IMR-90 (cell line): ENCODE measurements at regions not wholly inside any gene's neighbourhood (a gene's known extent, or its start where the extent isn't known, plus 50 kb on each side); places are given as distances from the start of the nearest gene placed in this dataset.
A peak's percentile ranks its signal among the peaks of the same experiment; 100 is the strongest.

Experiments used
- ATAC-seq: fragments of 200-7000 bp; cut with Tn5 transposase; 2 replicates; pipeline ENCODE4 v1.9.1; 2020; ENCODE audit warnings: low read depth, mild to moderate bottlenecking, moderate library complexity
- BruUV-seq: library from RNA; stranded (reverse); fragments of 400-500 nt; replicated peaks from 2 replicates; lab custom pipeline; 2021; lab: Mats Ljungman, UMichigan
- CTCF ChIA-PET: fragments of 300-600 bp; formaldehyde crosslinking; extraction: SDS; loops from one replicate; lab custom pipeline; 2021; ENCODE audit warnings: antibody characterized with exemption; lab: Yijun Ruan, JAX
- POLR2A ChIA-PET: fragments of 300-600 bp; sonication (Branson Sonifier 250); formaldehyde crosslinking; loops from one replicate; lab custom pipeline; 2022; ENCODE audit warnings: antibody characterized with exemption; ENCODE audit not compliant: unreplicated experiment; lab: Charles Lee
- DNase-seq: peaks from one replicate; pipeline ENCODE4 v3.0.0; 2013
- H2AFZ ChIP-seq: replicated peaks from 2 replicates; pipeline ENCODE3; 2013; ENCODE audit warnings: low read length, mild to moderate bottlenecking; ENCODE audit not compliant: poor library complexity
- H2AK5ac ChIP-seq: 2 replicates; pipeline ENCODE4 v1.6.1; 2013; ENCODE audit warnings: low read depth, low read length, inconsistent platforms
- H2AK9ac ChIP-seq: replicated peaks from 2 replicates; pipeline ENCODE3; 2013; ENCODE audit warnings: mild to moderate bottlenecking, low read depth, low read length, moderate library complexity; ENCODE audit not compliant: poor library complexity
- H2BK120ac ChIP-seq: 2 replicates; pipeline ENCODE4 v1.6.1; 2013; ENCODE audit warnings: low read depth, low read length, inconsistent platforms
- H2BK15ac ChIP-seq: 3 replicates; pipeline ENCODE4 v1.6.1; 2013; ENCODE audit warnings: low read depth, low read length, inconsistent platforms
- H2BK20ac ChIP-seq: 2 replicates; pipeline ENCODE4 v1.6.1; 2013; ENCODE audit warnings: low read depth, mild to moderate bottlenecking, inconsistent platforms, low read length, moderate library complexity
- H2BK5ac ChIP-seq: 2 replicates; pipeline ENCODE4 v1.6.1; 2013; ENCODE audit warnings: mild to moderate bottlenecking, low read depth, low read length, inconsistent platforms; ENCODE audit not compliant: poor library complexity, severe bottlenecking
- H3K14ac ChIP-seq: replicated peaks from 2 replicates; pipeline ENCODE4 v1.6.1; 2013; ENCODE audit warnings: low read depth, low read length, inconsistent platforms
- H3K18ac ChIP-seq: 2 replicates; pipeline ENCODE4 v1.6.1; 2013; ENCODE audit warnings: low read depth, low read length, control low read depth
- H3K23ac ChIP-seq: 2 replicates; pipeline ENCODE4 v1.6.1; 2013; ENCODE audit warnings: low read depth, low read length, inconsistent platforms
- H3K27ac ChIP-seq: 2 replicates; pipeline ENCODE4 v1.5.1; 2013; ENCODE audit warnings: mild to moderate bottlenecking, control low read depth, low read length; ENCODE audit not compliant: insufficient read depth
- H3K27me3 ChIP-seq: 2 replicates; pipeline ENCODE4 v1.6.1; 2013; ENCODE audit warnings: low read length; ENCODE audit not compliant: control insufficient read depth, insufficient read depth
- H3K36me3 ChIP-seq: 2 replicates; pipeline ENCODE4 v1.6.1; 2013; ENCODE audit warnings: low read length, mixed read lengths; ENCODE audit not compliant: control insufficient read depth, insufficient read depth
- H3K4ac ChIP-seq: 2 replicates; pipeline ENCODE4 v1.6.1; 2013; ENCODE audit warnings: low read depth, low read length, inconsistent platforms
- H3K4me1 ChIP-seq: 2 replicates; pipeline ENCODE4 v1.6.1; 2013; ENCODE audit warnings: low read length, mixed read lengths; ENCODE audit not compliant: control insufficient read depth, insufficient read depth
- H3K4me2 ChIP-seq: 2 replicates; pipeline ENCODE4 v1.6.1; 2013; ENCODE audit warnings: low read depth, mild to moderate bottlenecking, control low read depth, low read length, moderate library complexity
- H3K4me3 ChIP-seq: 2 replicates; pipeline ENCODE4 v1.5.1; 2013; ENCODE audit warnings: low read depth, mild to moderate bottlenecking, control low read depth, low read length, moderate library complexity; ENCODE audit not compliant: insufficient read depth
- H3K56ac ChIP-seq: 2 replicates; pipeline ENCODE4 v1.6.1; 2013; ENCODE audit warnings: low read length, inconsistent platforms; ENCODE audit not compliant: insufficient read depth; ENCODE audit errors: extremely low read depth
- H3K79me1 ChIP-seq, 2 experiments: 2 replicates each; pipeline ENCODE4 v1.6.1; 2013; ENCODE audit warnings: low read length in 2 of 2, inconsistent platforms in 1 of 2, low read depth in 1 of 2
- H3K9ac ChIP-seq: 2 replicates; pipeline ENCODE4 v1.6.1; 2013; ENCODE audit warnings: low read depth, low read length, control low read depth
- H3K9me1 ChIP-seq: 2 replicates; pipeline ENCODE4 v1.6.1; 2013; ENCODE audit warnings: low read length, inconsistent platforms; ENCODE audit not compliant: insufficient read depth
- H3K9me3 ChIP-seq: 2 replicates; pipeline ENCODE4 v1.6.1; 2013; ENCODE audit warnings: low read length; ENCODE audit not compliant: control insufficient read depth, insufficient read depth
- H4K20me1 ChIP-seq: 2 replicates; pipeline ENCODE4 v1.6.1; 2013; ENCODE audit warnings: low read length, inconsistent platforms; ENCODE audit not compliant: insufficient read depth
- H4K5ac ChIP-seq: 2 replicates; pipeline ENCODE4 v1.6.1; 2013; ENCODE audit warnings: mild to moderate bottlenecking, low read depth, low read length, control low read depth
- H4K8ac ChIP-seq, 2 experiments: 2 replicates each; pipeline ENCODE4 v1.6.1; 2013; ENCODE audit warnings: low read depth in 2 of 2, low read length in 2 of 2, control low read depth in 1 of 2, inconsistent platforms in 1 of 2
- H4K91ac ChIP-seq: 2 replicates; pipeline ENCODE4 v1.6.1; 2013; ENCODE audit warnings: low read depth, low read length, inconsistent platforms; ENCODE audit not compliant: insufficient read depth
- BHLHE40 ChIP-seq: fragments of 150-350 bp; IDR thresholded peaks from 2 replicates; pipeline ENCODE4 v1.6.1; 2016; ENCODE audit warnings: mild to moderate bottlenecking, low read depth, low read length
- CEBPB ChIP-seq: IDR thresholded peaks from 2 replicates; pipeline ENCODE4 v1.6.1; 2012; ENCODE audit warnings: low read depth, low read length, improper control_type of control experiment
- CHD1 ChIP-seq: IDR thresholded peaks from 2 replicates; pipeline ENCODE4 v1.6.1; 2012; ENCODE audit warnings: low read depth, low read length, improper control_type of control experiment
- CTCF ChIP-seq: conservative IDR thresholded peaks from 2 replicates; pipeline ENCODE4 v1.5.1; 2012; ENCODE audit warnings: mild to moderate bottlenecking, low read depth, low read length, improper control_type of control experiment
- FOS ChIP-seq: fragments of 150-350 bp; IDR thresholded peaks from 2 replicates; pipeline ENCODE4 v1.6.1; 2016; ENCODE audit warnings: low read depth, low read length
- MAFK ChIP-seq: IDR thresholded peaks from 2 replicates; pipeline ENCODE4 v1.6.1; 2012; ENCODE audit warnings: low read depth, low read length, improper control_type of control experiment
- MAZ ChIP-seq: IDR thresholded peaks from 2 replicates; pipeline ENCODE4 v1.6.1; 2012; ENCODE audit warnings: low read depth, mild to moderate bottlenecking, low read length, improper control_type of control experiment, moderate library complexity, borderline replicate concordance
- MXI1 ChIP-seq: IDR thresholded peaks from 2 replicates; pipeline ENCODE4 v1.6.1; 2012; ENCODE audit warnings: low read depth, mild to moderate bottlenecking, low read length, moderate library complexity, borderline replicate concordance
- NFE2L2 ChIP-seq: fragments of 150-350 bp; IDR thresholded peaks from 2 replicates; pipeline ENCODE4 v1.6.1; 2016; ENCODE audit warnings: low read depth, mild to moderate bottlenecking, low read length
- POLR2A ChIP-seq: IDR thresholded peaks from 2 replicates; pipeline ENCODE4 v1.6.1; 2012; ENCODE audit warnings: mild to moderate bottlenecking, low read depth, low read length
- RAD21 ChIP-seq: IDR thresholded peaks from 2 replicates; pipeline ENCODE4 v1.6.1; 2012; ENCODE audit warnings: low read length, improper control_type of control experiment
- RCOR1 ChIP-seq: IDR thresholded peaks from 2 replicates; pipeline ENCODE4 v1.6.1; 2012; ENCODE audit warnings: mild to moderate bottlenecking, low read length, improper control_type of control experiment; ENCODE audit not compliant: insufficient replicate concordance
- RFX5 ChIP-seq: IDR thresholded peaks from 2 replicates; pipeline ENCODE4 v1.8.0; 2012; ENCODE audit warnings: low read depth, mild to moderate bottlenecking, low read length, moderate library complexity
- SMC3 ChIP-seq: fragments of 150-350 bp; IDR thresholded peaks from 2 replicates; pipeline ENCODE4 v1.6.1; 2016; ENCODE audit warnings: low read depth, mild to moderate bottlenecking, antibody characterized with exemption, low read length, moderate library complexity
- USF2 ChIP-seq: fragments of 150-350 bp; IDR thresholded peaks from 2 replicates; pipeline ENCODE4 v1.6.1; 2017; ENCODE audit warnings: mild to moderate bottlenecking, antibody characterized with exemption, low read length, low read depth
- WGBS, 2 experiments: methylation state at CpG; one replicate each; pipeline versions ENCODE4 v1.1.5 to v1.1.7; 2013; ENCODE audit warnings: missing lambda C conversion rate in 2 of 2; ENCODE audit not compliant: insufficient read length in 1 of 2; ENCODE audit errors: extremely low coverage in 2 of 2; 5-methylcytosine and 5-hydroxymethylcytosine counted together
- dilution Hi-C: fragments of 300-500 bp; cut with HindIII; formaldehyde crosslinking; loops from one replicate; pipeline ENCODE4 v1.14.3; 2018; ENCODE audit warnings: low sequenced_read_pairs; ENCODE audit not compliant: unreplicated experiment
- in situ Hi-C: fragments of 300-500 bp; cut with MboI; formaldehyde crosslinking; loops from 3 replicates; pipeline ENCODE4 v1.14.3; 2019; ENCODE audit warnings: low sequenced_read_pairs, inconsistent platforms, mixed read lengths
- intact Hi-C: fragments of 100-400 bp; cut with micrococcal nuclease; formaldehyde crosslinking; loops from 2 replicates; pipeline ENCODE4 v1.10.0; 2022
- TF ChIP-seq, protein P1 (sequence below): fragments of 150-350 bp; IDR thresholded peaks from 2 replicates; pipeline ENCODE4 v1.6.1; 2016; ENCODE audit warnings: low read depth, mild to moderate bottlenecking, low read length, moderate library complexity, borderline replicate concordance

- no peaks in the 10 kb centered on the region for H3K79me1 ChIP-seq
- H3K4ac ChIP-seq = no peak overlapping the region
- H4K91ac ChIP-seq = no peak overlapping the region
- H4K20me1 ChIP-seq = no peaks in the 10 kb centered on the region
- H2BK120ac ChIP-seq = no peak overlapping the region
- no peak overlapping the region for H3K4me2 ChIP-seq
- no peaks in the 10 kb centered on the region for H3K36me3 ChIP-seq
- H2AFZ ChIP-seq = peak overlapping the region; percentile 46
- in situ Hi-C loops = no loop called here
- dilution Hi-C loops = no loop called here
- no peak for DNase-seq
- no peak overlapping the region for H3K18ac ChIP-seq
- BruUV-seq = no TSS peak
- no peak overlapping the region for H3K4me3 ChIP-seq
- H2BK20ac ChIP-seq = no peak overlapping the region
- TF ChIP-seq RFX5 (no peak), CEBPB (no peak), MAZ (no peak), RCOR1 (no peak), POLR2A (no peak), FOS (no peak), USF2 (no peak), CTCF (no peak), MAFK (no peak), SMC3 (no peak), NFE2L2 (no peak), BHLHE40 (no peak), RAD21 (no peak), MXI1 (no peak), CHD1 (no peak)
- TF ChIP-seq, protein P1, sequence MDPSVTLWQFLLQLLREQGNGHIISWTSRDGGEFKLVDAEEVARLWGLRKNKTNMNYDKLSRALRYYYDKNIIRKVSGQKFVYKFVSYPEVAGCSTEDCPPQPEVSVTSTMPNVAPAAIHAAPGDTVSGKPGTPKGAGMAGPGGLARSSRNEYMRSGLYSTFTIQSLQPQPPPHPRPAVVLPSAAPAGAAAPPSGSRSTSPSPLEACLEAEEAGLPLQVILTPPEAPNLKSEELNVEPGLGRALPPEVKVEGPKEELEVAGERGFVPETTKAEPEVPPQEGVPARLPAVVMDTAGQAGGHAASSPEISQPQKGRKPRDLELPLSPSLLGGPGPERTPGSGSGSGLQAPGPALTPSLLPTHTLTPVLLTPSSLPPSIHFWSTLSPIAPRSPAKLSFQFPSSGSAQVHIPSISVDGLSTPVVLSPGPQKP = no peak
- no peaks in the 10 kb centered on the region for H3K27me3 ChIP-seq
- no peak overlapping the region for H4K8ac ChIP-seq
- no peak overlapping the region for H2BK15ac ChIP-seq
- intact Hi-C loops = no loop called here
- no peaks in the 10 kb centered on the region for H3K4me1 ChIP-seq
- H4K5ac ChIP-seq = no peak overlapping the region
- 83% methylated on average over 1 of the region's 7 CpGs; no CpG with 5 or more reads in 1 of the 2 experiments for WGBS, 2 experiments
- no peak overlapping the region for H3K9ac ChIP-seq
- no peaks in the 10 kb centered on the region for H3K9me3 ChIP-seq
- no peak overlapping the region for H3K56ac ChIP-seq
- no peak overlapping the region for H2AK5ac ChIP-seq
- H3K14ac ChIP-seq = no peak overlapping the region
- H2AK9ac ChIP-seq = no peak overlapping the region
- no peak for ATAC-seq
- no peak overlapping the region for H3K27ac ChIP-seq
- ChIA-PET CTCF (no interaction called here), POLR2A (no interaction called here)
- no peak overlapping the region for H2BK5ac ChIP-seq
- no peaks in the 10 kb centered on the region; the same call in 1 of the 2 replicates for H3K9me1 ChIP-seq
- H3K23ac ChIP-seq = no peak overlapping the region
Observed at GRCh38 chr4:176484301-176484984, 164.7 kb downstream of the SPCS3 start.
